SK-N-SH treated with all-trans-retinoic acid at 6 μM for 48 hours (cell line): ENCODE measurements at regions not wholly inside any gene's neighbourhood (a gene's known extent, or its start where the extent isn't known, plus 50 kb on each side); places are given as distances from the start of the nearest gene placed in this dataset.

Source experiments
- CSDC2 ChIP-seq: fragments of 250-450 bp; sonication (Bioruptor Pico); IDR thresholded peaks from 2 replicates; pipeline ENCODE4 v1.5.0; 2020; ENCODE audit warnings: mild to moderate bottlenecking, moderate library complexity
- PPARA ChIP-seq: fragments of 250-450 bp; sonication (Bioruptor Pico); IDR thresholded peaks from 2 replicates; pipeline ENCODE4 v1.5.0; 2020; ENCODE audit warnings: mild to moderate bottlenecking, borderline replicate concordance
- SNAI2 ChIP-seq: fragments of 250-450 bp; sonication (Bioruptor Pico); IDR thresholded peaks from 2 replicates; pipeline ENCODE4 v1.5.0; 2020; ENCODE audit warnings: mild to moderate bottlenecking, moderate library complexity
- TOX ChIP-seq: fragments of 250-450 bp; sonication (Bioruptor Pico); IDR thresholded peaks from 2 replicates; pipeline ENCODE4 v1.8.0; 2021; ENCODE audit warnings: mild to moderate bottlenecking, moderate library complexity, borderline replicate concordance
- ZNF565 ChIP-seq: fragments of 450-650 bp; formaldehyde crosslinking; conservative IDR thresholded peaks from 2 replicates; pipeline ENCODE4 v1.5.0; 2020; ENCODE audit warnings: low read depth, mild to moderate bottlenecking, moderate library complexity
- TF ChIP-seq, protein P1 (sequence below): fragments of 250-450 bp; sonication (Bioruptor Pico); IDR thresholded peaks from 2 replicates; pipeline ENCODE4 v1.8.0; 2020; ENCODE audit warnings: mild to moderate bottlenecking, moderate library complexity, borderline replicate concordance
- TF ChIP-seq, protein P2 (sequence below): fragments of 250-450 bp; sonication (Bioruptor Pico); IDR thresholded peaks from 2 replicates; pipeline ENCODE4 v1.5.1; 2020; ENCODE audit warnings: low read depth, mild to moderate bottlenecking, moderate library complexity
- TF ChIP-seq, protein P3 (sequence below): fragments of 250-450 bp; sonication (Bioruptor Pico); IDR thresholded peaks from 2 replicates; pipeline ENCODE4 v1.5.1; 2021; ENCODE audit warnings: mild to moderate bottlenecking, moderate library complexity

DNA sequence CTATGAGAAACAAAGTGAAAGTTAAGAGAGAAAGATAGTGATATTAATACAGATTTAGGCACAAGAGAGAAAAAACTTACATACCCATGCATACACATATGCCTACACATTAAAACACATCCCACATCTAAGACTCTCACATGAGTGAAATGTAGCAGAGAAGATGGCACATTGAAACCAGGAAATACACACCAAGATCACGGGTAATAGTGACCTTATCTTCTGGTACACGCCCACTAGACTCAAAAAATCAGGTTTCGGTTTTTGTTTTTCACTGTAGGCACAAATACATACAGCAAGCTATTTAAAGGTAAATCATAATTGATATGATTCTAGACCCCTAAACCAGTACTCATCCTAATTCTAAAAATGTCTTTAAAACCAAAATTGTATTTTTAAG, 225.2 kb upstream of the TAC1 start:
- TF ChIP-seq CSDC2 (CRISPR knock-in tag) (no peak), TOX (no peak), SNAI2 (no peak), PPARA (CRISPR knock-in tag) (no peak), ZNF565 (no peak)
- TF ChIP-seq, protein P1, sequence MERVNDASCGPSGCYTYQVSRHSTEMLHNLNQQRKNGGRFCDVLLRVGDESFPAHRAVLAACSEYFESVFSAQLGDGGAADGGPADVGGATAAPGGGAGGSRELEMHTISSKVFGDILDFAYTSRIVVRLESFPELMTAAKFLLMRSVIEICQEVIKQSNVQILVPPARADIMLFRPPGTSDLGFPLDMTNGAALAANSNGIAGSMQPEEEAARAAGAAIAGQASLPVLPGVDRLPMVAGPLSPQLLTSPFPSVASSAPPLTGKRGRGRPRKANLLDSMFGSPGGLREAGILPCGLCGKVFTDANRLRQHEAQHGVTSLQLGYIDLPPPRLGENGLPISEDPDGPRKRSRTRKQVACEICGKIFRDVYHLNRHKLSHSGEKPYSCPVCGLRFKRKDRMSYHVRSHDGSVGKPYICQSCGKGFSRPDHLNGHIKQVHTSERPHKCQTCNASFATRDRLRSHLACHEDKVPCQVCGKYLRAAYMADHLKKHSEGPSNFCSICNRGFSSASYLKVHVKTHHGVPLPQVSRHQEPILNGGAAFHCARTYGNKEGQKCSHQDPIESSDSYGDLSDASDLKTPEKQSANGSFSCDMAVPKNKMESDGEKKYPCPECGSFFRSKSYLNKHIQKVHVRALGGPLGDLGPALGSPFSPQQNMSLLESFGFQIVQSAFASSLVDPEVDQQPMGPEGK = no peak
- TF ChIP-seq, protein P2, sequence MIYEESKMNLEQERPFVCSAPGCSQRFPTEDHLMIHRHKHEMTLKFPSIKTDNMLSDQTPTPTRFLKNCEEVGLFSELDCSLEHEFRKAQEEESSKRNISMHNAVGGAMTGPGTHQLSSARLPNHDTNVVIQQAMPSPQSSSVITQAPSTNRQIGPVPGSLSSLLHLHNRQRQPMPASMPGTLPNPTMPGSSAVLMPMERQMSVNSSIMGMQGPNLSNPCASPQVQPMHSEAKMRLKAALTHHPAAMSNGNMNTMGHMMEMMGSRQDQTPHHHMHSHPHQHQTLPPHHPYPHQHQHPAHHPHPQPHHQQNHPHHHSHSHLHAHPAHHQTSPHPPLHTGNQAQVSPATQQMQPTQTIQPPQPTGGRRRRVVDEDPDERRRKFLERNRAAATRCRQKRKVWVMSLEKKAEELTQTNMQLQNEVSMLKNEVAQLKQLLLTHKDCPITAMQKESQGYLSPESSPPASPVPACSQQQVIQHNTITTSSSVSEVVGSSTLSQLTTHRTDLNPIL (CRISPR knock-in tag) = no peak
- TF ChIP-seq, protein P3, sequence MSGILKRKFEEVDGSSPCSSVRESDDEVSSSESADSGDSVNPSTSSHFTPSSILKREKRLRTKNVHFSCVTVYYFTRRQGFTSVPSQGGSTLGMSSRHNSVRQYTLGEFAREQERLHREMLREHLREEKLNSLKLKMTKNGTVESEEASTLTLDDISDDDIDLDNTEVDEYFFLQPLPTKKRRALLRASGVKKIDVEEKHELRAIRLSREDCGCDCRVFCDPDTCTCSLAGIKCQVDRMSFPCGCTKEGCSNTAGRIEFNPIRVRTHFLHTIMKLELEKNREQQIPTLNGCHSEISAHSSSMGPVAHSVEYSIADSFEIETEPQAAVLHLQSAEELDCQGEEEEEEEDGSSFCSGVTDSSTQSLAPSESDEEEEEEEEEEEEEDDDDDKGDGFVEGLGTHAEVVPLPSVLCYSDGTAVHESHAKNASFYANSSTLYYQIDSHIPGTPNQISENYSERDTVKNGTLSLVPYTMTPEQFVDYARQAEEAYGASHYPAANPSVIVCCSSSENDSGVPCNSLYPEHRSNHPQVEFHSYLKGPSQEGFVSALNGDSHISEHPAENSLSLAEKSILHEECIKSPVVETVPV = no peak
